GM18505 (cell line): ENCODE measurements at regions not wholly inside any gene's neighbourhood (a gene's known extent, or its start where the extent isn't known, plus 50 kb on each side); places are given as distances from the start of the nearest gene placed in this dataset.

ENCODE experiments used
- ATAC-seq: cut with Tn5 transposase; IDR thresholded peaks from one replicate; pipeline ENCODE4 v1.9.1; 2021; ENCODE audit not compliant: unreplicated experiment
- POLR2A ChIP-seq: IDR thresholded peaks from 4 replicates; pipeline ENCODE4 v1.6.1; 2011; ENCODE audit warnings: borderline replicate concordance; ENCODE audit not compliant: insufficient read depth, insufficient read length; ENCODE audit errors: extremely low read depth

DNA sequence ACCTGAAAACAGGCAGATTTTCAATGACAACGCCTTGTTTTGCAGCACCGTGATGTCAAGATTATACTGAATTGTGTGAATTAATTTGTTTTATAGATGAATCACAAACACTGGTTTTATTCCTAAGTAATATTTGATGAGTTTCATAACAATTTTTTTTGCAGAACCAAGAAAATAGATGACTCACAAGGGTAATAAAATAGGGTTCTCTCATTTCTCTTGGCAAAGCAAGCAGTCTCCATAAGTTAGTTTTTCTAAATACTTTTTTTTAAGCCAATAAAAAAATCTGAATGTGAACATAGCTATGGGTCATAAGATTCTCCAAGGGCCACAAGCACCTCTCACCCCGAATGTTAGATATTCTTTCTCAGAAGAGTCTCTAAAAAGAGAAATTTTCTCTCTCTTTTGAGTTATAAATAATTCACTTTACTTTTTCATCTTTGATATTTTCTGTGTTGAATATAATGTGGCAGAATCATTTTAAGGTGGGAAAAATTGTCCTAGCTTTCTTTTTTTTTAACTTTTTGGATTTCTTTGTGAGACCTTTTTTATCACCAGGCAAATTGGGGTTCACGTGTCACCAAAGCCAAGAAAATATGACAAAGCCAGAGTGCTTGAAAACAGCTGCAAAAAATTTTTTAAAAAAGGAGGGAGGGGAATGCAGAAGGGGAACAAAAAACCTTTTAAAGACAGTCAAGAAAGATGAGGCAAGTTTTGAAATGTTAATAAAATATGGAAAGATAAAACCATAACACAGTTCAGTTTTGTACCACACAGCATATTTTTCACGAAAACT, 174.6 kb upstream of the DAPK1 start:
- ATAC-seq = no peak
- TF ChIP-seq POLR2A = no peak

- TF ChIP-seq POLR2A = no peak
- no peak for ATAC-seq
Observed at GRCh38 chr9:87323928-87324327, 173.7 kb upstream of the DAPK1 start.

- ATAC-seq = no peak
Observed at GRCh38 chr9:87324613-87325194, 173.0 kb upstream of the DAPK1 start.

DNA sequence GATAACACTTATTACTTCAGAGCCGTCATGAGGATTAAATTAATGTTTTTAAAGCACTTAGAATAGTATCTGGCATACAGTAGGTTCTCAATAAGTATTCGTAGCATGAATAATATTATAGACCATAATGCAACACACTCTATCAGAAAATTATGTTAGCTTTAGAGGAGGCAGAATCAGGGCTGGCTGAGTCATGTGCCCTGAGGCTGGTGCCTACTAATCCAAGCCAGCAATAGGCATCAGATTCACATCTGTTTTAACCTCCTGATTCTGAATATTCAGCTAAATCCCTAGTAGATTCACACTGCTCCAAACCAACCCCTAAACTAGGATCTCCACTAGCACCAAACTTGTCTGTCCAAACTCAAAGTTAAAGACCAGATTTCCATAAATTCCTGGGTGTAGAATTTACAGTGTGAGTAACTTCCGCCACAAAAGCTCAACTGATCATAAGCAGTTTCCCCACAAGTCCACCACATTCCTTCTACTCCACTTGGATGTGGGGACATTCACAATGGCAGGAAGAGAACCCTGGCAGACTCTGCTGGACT, 170.0 kb upstream of the DAPK1 start:
- no peak for ATAC-seq
- no peak for TF ChIP-seq POLR2A

More at GRCh38 chr9:87324613-87325194, 173.0 kb upstream of the DAPK1 start:
- TF ChIP-seq POLR2A = no peak

GRCh38 chr9:87333802-87334201, 163.9 kb upstream of the DAPK1 start:
- no peak for TF ChIP-seq POLR2A
- ATAC-seq = no peak

DNA sequence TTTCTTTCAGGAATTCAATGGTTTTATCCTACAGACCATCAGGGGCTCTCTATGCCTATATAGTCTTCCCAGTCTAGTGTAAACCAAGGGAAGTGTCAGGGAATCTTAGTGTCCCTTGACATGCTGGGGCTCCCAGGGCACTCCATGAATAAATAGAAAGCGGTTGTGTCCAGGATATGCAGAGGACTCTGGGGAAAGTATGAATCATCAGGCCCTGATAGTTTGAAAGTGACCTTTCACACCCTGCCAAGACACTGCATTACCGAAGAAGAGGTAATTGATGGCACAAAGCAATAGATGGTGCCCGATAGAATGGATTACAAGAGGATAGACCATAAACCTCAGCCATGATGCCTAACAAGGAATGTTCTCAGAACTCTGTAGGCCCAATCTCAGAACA, 163.3 kb upstream of the DAPK1 start:
- ATAC-seq = no peak
- no peak for TF ChIP-seq POLR2A

- ATAC-seq = no peak
- TF ChIP-seq POLR2A = no peak
Observed at GRCh38 chr9:87336407-87336806, 161.3 kb upstream of the DAPK1 start.

- ATAC-seq = no peak
- TF ChIP-seq POLR2A = no peak
Observed at GRCh38 chr9:87336914-87337333, 160.7 kb upstream of the DAPK1 start.

- no peak for TF ChIP-seq POLR2A
- ATAC-seq = no peak
Observed at GRCh38 chr9:87337335-87338087, 160.2 kb upstream of the DAPK1 start.

DNA sequence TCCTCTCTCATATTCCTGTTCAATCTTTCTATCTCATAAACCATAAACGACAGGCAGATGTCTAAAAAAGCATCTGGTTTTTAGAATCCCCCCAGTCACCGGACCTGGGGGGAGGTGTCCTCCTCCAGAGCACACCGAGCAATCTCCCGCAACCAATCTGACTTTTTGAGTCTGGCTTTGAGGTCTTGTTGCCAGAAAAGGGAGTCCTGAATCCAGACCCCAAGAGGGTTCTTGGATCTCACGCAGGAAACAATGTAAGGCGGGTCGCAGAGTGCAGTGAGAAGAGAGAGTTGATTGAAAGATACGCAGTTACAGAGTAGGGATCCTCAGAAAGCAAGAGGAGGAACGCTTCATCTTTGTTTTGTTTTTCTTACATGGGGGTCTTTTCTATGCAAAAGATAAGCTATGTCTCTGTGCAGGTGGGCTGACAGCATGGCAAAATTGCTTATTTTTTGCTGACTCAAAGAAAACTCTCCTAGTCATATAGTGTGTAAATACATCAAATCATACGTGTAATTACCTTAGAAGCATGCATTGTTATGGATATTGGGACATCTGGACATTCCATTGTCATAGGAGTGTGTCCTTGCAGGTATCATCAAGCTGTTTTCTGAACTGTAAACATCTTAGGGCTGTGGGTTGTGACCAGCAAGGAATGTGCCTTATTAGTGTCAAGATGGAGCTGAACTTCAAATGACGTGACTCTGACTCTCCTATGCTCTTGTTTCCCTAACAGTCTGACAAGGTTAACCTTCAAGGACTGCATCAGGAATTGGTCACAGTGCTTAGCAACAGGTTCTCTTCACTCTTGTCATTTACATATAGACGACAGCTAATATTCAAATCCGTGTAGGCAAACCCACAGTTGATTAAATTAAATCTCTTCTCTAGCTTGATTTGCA, 159.3 kb upstream of the DAPK1 start:
- TF ChIP-seq POLR2A = no peak
- no peak for ATAC-seq

- no peak for ATAC-seq
- no peak for TF ChIP-seq POLR2A
Observed at GRCh38 chr9:87340391-87340790, 157.3 kb upstream of the DAPK1 start.

- no peak for ATAC-seq
- no peak for TF ChIP-seq POLR2A
Observed at GRCh38 chr9:87342743-87343142, 154.9 kb upstream of the DAPK1 start.
